ENCODE measurements at regions not wholly inside any gene's neighbourhood (a gene's known extent, or its start where the extent isn't known, plus 50 kb on each side); places are given as distances from the start of the nearest gene placed in this dataset.

GRCh38 chr2:34306745-34307144 lies 707.6 kb upstream of the FAM98A start:
- no peak for TF ChIP-seq CTCF (IDR thresholded peaks at IDR 0.05; ENCODE audit: low read depth, low read length)
- TF ChIP-seq MAX (IDR thresholded peaks at IDR 0.05; ENCODE audit: low read depth, low read length), result no peak
- no peak for TF ChIP-seq POLR2A (IDR thresholded peaks at IDR 0.05; ENCODE audit: extremely low read depth, insufficient read length)
- no peak for TF ChIP-seq MYC (IDR thresholded peaks at IDR 0.05; ENCODE audit: low read depth, low read length)
